DMS153 treated with DMSO at 0.1 percent for 48 hours (cell line): ENCODE measurements at regions not wholly inside any gene's neighbourhood (a gene's known extent, or its start where the extent isn't known, plus 50 kb on each side); places are given as distances from the start of the nearest gene placed in this dataset.
"Not testable (repeated sequence)": the region's sequence is repeated elsewhere in the genome, so short reads cannot be mapped to it uniquely, and the experiment has no call there.

ENCODE experiments used
- DNase-seq: peaks from one replicate; lab custom pipeline; 2025; ENCODE audit not compliant: unreplicated experiment; lab: John Stamatoyannopoulos, UW

DNA sequence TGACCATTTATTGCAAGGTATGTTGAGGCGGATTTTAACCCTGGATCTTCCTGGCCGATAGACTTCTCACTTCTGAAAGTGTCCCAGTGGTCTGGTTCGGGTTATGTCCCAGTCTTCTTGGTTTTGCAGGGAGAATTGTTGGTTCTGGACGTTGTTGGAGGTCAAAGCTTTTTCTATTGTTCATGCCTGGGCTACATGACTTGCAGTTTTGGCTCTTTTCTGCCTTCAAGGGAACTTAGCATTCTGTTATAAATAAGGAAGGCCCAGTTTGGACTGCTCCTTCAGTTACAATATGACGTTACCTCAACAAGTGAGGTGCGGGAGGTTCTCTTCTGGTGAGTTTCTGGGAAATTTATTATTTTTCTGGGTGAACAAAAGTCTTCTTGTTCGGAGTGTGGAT is 614.3 kb downstream of the DIPK2A start:
- no peak for DNase-seq

DNA sequence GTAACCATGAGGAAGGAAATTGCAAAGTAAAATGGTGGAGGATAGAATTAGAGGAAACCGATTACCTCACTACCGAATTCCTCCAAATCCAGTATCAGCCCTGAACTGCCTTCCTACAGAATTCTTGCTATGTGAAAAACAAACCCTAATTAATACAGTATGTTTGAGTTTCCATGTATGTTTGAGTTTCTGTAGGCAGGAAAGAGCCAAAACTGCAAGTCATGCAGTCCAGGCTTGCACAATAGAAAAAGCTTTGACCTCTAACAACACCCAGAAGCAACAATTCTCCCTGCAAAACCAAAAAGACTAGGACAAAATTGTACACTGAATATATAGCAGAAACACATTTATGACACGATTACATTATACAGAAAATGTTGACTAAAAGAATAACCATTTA is 614.8 kb downstream of the DIPK2A start:
- DNase-seq: no peak

DNA sequence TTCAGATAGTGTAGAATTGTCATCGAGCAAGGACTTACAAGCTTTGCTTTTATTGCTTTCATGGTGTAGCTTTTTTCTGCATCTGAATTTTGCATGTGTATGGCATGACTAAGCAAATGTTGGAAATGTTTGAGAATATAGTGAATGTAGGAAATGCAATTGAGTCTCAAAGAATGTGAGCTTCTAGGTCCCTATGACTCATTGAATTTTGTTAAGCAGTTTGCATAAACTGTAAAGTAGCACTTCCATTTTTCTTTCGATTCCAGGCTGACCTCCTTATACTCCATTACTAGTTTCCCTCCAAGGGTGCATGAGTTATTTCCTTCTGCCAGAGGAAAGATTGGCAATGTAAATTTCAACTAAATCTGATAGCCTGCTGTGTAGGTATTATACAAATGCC is 619.2 kb downstream of the DIPK2A start:
- DNase-seq: no peak

DNA sequence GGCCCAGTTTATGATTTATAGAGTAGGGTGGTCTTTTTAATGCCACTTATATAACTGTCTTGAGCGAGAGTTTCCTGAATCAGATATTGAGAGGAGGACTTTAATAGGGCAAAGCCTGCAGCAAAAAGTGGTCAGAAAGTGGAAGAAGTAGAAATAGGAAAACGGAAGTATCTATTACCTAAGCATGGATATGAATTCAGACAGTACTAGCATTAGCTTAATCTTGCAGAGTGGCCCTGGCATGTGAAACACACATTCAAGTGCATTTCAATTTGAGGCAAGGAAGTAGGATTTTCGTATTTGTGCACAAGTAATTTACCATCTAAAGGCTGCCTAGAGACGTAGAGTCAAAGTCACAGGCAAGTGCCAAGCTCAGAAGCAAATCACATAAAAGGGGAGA is 622.3 kb downstream of the DIPK2A start:
- DNase-seq: no peak

DNA sequence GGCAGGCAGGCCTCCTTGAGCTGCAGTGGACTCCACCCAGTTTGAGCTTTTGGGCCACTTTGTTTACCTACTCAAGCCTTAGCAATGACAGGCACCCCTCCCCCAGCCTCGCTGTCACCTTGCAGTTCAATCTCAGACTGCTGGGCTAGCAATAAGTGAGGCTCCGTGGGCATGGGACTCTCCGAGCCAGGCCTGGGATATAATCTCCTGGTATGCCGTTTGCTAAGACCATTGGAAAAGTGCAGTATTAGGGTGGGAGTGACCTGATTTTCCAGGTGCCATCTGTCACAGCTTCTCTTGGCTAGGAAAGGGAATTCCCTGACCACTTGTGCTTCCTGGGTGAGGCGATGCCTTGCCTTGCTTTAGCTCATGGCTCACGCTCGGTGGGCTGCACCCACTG is 648.6 kb downstream of the DIPK2A start:
- DNase-seq: not testable (repeated sequence)

DNA sequence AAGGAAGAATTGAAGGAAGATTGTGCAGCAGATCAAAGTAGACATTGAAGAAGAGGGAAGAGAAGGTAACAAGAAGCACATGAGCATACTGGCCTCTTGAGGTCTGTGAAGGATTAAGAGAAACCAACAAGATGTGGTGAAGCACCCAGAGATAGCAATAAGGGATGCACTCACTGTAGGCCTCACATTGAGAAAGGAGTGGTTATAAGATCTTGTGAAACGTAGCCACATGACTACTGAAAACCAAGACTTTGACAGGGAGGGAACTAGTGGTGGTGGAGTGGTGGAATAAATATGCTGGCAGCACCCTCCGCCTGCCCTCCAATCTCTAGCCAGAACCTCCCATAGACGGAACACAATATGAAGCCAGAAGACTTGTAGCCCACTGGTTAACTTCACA is 651.2 kb downstream of the DIPK2A start:
- no peak for DNase-seq

DNA sequence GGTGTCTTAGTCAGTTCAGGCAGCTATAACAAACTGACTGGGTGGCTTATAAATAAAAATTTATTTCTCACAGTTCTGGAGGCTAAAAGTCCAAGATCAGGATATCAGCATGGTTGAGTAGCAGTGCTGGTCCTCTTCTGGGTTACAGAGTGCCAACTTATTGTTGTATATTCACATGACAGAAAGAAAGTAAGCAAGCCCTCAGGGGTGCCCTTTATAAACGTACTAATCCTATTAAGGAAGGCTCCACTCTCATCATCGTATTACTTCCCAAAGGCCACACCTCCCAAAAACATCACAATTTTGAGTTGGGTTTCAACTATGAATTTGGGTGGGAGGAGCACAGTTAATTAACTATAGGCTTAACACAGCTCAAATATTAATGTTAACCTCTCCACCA is 653.0 kb downstream of the DIPK2A start:
- DNase-seq: no peak

DNA sequence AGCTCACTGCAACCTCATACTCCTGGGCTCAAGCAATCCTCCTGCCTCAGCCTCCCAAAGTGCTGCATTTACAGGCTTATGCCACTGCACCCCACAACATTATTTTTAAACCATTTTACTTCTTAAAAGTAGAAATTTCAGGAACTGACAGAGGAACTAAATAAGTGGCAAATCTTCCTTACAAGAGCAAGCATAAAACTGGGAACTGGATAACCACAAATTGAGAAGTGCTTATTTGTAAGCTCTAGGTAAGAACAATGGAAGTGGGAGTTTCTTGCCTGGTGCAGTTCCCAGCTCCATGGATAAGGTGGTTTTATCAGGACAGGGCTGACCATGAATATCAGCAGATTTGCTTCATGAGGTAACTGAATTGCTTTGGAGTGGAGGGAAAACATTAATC is 655.2 kb downstream of the DIPK2A start:
- no peak for DNase-seq

DNA sequence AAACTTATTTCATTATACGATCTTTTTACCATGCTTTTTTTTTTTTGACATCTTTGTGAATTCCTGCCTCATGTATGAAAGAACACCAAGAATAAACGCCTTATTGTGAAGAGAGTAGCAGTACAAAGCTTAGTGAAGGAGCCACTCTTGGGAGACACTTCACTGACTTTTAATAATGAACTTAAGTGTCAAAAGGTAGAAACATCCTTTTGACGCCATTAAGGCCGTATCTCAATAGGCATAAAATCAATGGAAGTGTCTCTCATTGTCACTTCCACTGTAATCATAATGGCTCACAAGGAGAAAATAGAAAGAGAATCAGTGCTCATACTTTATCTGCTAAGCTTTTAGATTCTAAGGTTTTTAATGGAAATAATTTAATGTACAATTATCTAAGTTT is 657.8 kb downstream of the DIPK2A start:
- no peak for DNase-seq

DNA sequence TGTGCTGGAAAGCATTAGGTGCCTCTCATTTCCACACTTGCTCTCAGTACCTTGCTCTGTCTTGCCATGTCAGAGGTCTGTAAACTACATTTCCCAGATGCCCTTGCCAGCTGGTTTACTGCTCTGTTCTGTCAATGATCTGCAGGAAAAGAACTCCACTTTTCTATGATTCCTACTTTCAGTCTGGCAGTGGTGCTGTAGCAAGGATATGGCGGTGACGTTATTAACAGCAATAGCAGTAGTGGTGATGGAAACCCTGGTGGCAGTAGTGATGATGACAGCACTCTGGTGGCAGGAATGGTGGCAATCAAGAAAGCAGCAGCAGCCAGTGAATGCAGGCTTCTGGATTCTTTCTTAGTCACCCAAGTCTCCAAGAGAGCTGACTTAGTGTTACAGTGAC is 665.2 kb downstream of the DIPK2A start:
- DNase-seq: no peak

DNA sequence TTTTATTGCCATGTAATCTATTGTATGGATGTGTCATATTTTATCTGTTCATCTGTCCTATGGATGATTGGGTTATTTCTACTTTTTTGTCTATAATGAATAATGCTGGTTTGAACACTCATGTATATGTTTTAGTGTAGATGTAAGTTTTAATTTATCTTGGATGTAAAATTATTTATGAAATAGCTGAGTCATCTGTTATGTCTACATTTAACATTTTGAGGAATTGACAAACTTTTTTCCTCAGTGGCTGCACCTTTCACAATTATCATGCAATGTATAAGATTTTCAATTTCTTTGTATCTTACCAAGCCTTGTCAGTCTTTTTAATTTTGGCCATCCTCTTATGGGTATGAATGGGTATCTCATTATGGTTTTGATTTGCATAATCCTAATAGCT is 666.4 kb downstream of the DIPK2A start:
- DNase-seq: no peak

DNA sequence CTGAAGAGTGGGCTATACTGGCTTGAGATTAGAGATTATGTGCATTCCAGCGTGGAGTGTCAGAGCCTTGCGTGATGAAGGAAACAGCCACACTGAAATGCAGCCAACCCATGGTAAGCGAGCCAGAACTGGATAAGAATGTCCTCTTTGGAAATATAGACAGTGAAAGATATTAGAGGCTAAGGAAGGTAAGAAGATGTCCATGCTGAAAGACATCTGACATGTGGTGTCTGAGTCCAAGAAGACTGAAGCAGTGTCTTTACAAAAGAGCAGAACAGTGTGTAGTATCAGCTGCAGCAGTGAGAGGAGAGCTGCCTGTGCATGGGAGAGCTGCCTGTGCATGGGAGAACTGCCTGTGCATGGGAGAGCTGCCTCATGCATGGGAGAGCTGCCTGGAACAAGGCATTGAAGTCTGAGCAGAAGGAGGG is 672.2 kb downstream of the DIPK2A start:
- DNase-seq: no peak

DNA sequence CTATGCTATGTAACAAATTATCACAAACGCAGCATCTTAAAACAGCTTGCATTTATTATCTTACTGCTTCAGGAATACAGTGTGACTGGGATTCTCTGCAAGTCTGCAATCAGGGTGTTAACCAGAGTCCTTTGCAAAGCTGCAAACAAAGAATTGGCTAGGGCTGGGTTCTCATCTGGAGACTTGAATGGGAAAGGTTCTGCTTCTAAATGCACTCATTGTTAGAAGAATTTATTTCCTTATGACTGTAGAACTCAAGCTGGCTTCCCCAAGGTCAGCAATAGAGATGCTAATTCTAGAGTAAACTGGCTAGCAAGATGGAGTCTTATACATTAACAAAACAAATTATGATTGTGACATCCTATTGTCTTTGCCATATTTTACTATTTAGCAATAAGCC is 673.7 kb downstream of the DIPK2A start:
- no peak for DNase-seq

DNA sequence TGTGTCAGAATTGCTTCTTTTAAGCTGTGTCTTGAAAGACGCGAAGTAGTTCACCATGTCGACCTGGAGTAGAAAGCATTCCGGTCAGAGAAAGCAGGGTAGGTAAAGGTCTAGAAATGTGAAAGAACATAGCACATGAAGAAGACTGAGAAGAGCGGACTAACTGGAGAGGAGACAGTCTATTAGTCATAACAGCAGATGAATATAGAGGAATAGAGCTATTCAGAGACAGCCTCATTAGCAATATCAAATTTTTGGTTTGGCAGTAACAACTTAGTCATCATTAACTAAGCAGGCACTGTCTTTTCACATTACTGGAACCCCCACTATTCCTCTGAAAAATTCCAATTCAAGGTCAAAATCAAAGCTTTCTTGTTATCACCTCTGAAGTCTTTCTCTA is 678.8 kb downstream of the DIPK2A start:
- no peak for DNase-seq

DNA sequence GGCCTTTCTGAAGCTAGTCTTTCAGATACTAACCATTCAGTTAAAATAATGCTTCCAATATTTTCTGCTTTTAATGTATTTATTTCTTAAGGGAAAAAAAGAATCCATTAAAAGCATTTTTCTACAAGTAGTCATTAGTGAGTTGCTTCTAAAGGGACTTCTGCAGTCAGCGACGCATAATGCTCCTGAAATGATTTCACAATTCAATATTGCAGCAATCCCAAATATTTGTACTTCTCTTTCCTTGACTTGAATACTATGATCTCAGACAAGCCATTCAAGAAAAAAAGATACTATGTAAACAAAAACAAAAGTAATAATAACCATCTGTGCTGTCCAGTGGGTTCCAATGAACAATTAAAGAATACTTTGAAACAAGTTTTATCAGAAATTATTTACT is 681.0 kb downstream of the DIPK2A start:
- no peak for DNase-seq

DNA sequence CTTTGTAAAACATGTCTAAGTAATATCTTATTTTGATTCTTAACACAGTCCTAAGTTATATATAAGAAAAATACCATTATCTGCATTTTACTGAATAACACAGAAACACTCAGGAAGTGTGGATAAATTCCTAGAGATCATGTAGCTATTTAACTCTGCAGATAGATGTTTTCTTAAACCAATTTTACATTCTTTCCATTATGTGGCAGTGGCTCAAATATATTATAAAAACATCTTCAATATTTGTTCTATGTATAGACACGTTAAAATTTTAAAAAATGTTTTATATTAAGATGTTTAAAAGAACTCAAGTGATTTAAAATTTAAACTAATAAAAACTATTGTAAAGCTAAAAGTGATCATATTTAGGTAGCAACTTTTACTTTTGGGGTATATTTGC is 683.8 kb downstream of the DIPK2A start:
- DNase-seq: no peak

DNA sequence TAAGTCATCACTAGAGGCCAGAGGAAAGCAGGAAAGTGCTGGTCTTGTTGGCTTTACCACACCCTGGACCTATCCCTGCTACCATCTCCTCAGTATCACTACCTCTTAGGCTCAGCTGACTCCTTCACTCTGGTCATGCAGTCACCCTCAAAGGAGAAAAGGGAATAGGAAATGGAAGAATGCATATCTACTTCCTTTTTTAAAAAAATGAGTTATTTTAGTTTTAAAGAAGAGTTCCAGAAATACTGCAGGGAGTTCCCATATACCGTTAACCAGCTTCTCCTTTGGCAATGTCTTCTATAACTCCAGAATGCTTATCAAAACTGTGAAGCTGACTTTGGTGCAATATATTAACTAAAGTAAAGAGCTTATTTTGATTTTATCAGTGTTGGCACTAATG is 688.6 kb downstream of the DIPK2A start:
- no peak for DNase-seq

DNA sequence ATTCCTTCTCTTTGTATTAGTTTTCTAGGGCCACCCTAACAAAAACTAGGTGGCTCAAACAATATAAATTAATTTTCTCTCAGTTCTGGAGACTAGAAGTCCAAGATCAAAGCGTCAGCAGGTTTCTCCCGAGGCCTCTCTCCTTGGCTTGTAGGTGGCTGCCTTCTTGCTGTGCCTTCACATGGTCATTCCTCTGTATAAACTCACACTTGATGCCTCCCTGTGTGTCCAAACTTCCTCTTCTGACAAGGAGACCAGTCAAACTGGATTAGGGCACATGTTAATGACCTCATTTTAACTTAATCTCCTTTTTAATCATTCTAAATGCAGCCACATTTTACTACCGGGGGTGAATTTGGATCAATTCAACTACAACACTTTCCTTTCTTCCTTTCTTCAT is 691.1 kb downstream of the DIPK2A start:
- no peak for DNase-seq

DNA sequence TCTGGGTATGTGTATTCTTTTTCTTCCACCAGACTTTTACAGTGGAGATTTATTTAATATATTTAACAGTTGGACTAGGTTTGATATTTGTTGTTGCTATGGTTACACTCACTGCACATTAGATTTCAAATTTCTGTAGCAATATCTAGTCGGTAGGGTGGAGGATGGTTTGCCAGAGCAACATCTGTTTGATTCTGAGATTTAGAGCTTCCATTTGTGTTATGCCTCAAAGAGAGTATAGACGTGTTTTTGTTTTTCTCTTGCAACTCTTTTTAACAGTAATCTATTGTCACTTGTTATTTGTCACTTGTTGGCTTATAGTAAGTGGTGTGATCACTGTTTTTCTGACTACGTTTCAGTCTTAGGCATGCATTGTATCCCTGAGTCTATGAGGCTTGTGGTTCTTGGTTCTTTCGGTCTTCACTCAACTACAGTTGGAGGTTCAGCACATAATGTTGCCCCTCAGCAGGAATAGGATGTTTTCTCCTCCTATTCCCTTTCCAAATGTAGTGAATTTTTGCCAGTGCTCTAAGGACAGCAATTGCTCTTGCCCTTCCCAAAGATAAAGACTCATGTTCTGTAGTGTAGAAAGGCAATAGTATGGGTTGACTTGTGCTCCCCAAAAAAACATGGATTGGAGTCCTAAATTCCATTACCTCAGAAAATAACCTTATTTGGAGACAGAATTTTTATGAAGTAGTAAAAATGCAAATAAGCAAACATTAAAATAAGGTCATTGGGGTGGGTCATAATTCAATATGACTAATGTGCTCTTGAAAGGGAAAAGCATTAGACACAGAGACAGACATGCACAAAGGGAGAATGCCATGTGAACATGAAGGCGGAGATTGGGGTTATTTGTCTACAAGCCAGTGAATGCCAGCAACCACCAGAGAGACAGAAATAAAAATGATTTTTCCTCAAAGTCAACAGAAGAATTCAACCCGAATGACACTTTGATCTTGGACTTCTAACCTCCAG is 692.1 kb downstream of the DIPK2A start:
- no peak for DNase-seq

DNA sequence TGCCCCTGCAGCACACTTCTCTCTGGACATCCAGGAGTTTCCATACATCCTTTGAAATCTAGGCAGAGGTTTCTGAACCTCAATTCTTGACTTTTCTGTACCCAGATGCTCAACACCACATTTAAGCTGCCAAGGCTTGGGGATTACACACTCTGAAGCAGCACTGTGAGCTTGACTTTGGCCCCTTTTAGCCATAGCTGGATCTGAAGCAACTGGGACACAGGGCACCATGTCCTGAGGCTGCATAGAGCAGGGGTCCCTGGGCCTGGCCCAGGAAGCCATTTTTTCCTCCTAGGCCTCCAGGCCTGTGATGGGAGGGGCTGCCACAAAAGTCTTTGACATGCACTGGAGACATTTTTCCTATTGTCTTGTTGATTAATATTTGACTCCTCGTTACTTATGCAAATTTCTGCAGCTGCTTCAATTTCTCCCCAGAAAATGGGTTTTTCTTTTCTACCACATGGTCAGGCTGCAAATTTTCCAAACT is 694.0 kb downstream of the DIPK2A start:
- no peak for DNase-seq

DNA sequence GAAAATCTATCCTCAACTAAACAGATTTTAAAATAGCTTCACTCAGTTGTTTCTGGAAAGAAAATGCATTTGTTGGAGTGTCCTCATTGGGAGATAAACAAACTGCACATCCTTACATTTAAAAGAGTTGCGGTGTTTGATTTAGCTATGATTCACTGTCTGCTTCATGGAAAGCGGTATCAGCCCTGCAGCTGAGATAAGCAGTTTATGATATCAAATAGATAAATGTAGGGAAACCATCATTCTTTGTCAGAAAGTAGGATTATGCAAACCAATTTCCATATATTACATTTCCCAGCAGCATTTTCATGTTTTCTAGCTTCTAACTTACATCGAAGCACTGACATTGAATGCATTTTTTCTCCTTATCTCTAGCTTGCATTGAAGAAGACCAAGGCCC is 698.9 kb downstream of the DIPK2A start:
- no peak for DNase-seq

DNA sequence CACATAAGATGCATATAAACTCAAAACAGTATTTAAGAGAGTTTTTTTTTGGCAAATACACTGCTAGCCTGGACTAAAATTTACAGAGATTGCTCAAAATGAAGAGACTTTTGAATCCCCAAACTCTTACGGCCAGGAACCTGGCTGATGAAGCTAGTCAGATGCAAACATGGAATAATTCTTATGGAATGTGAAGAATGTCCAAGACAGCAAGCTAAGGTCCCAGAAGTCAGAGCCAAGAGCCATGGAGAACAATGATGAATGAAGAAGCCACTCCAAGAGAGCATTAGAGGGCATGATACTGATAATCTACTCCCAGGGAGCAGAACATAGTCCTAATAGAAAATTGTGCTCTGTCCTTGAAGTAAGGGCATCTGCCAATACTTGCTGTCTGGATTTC is 705.5 kb downstream of the DIPK2A start:
- no peak for DNase-seq

DNA sequence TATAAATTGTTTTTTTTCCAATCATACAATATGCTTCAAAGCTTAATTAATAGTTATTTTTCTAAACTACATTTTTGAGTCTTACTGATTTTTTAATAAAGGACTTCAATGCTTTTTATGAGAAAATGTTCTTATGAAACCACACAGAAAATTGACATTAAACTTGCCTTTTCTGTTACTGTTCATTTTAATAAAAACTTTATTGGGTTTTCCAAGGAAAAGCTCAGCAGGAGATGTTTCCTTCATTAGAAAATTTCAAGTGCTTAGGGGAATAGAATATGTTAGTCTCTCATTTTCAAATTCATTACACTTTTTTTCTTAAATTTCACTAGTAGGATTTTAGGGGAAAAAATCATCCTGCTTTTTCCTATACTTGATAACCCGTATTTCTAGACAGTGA is 711.4 kb downstream of the DIPK2A start:
- DNase-seq: no peak
